BE2C (cell line): ENCODE measurements at regions not wholly inside any gene's neighbourhood (a gene's known extent, or its start where the extent isn't known, plus 50 kb on each side); places are given as distances from the start of the nearest gene placed in this dataset.

Experiments
- DNase-seq: peaks from one replicate; pipeline ENCODE4 v3.0.0-alpha.2; 2020
- H3K27me3 ChIP-seq: fragments of 250-450 bp; sonication (Bioruptor Pico); 2 replicates; pipeline ENCODE4 v1.5.1; 2020; ENCODE audit warnings: mild to moderate bottlenecking
- H3K36me3 ChIP-seq: fragments of 250-450 bp; sonication (Bioruptor Pico); 2 replicates; pipeline ENCODE4 v1.5.1; 2020; ENCODE audit warnings: mild to moderate bottlenecking
- H3K4me1 ChIP-seq: fragments of 250-450 bp; sonication (Bioruptor Pico); 2 replicates; pipeline ENCODE4 v1.5.1; 2020
- H3K4me3 ChIP-seq: 2 replicates; pipeline ENCODE4 v1.5.1; 2011; ENCODE audit warnings: low read depth, low read length
- H3K9me3 ChIP-seq: fragments of 250-450 bp; sonication (Bioruptor Pico); 2 replicates; pipeline ENCODE4 v1.5.1; 2020
- CTCF ChIP-seq: IDR thresholded peaks from 2 replicates; pipeline ENCODE4 v1.5.1; 2012; ENCODE audit warnings: mild to moderate bottlenecking, low read depth, low read length

DNA sequence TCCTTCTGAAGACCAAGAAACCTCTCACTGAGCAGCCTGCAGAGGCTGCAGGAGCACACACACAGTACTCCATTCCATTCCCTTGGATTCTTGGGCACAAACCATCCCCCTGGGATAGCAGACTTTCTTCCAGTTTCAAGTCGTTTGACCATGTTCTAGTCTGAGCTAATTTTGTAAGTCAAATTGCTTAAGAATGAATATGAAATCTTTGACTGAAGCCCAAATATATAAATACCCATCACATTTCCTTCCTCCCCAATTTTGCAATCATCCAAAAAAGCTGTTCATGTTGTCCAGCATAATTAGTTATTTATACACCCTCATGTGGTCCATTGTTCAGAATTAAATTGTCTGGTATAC is 231.2 kb upstream of the TPRG1 start:
- no peaks in the 10 kb centered on the region for H3K4me1 ChIP-seq
- no peaks in the 10 kb centered on the region for H3K27me3 ChIP-seq
- no peak for DNase-seq
- TF ChIP-seq CTCF = no peak
- H3K36me3 ChIP-seq = no peaks in the 10 kb centered on the region
- H3K9me3 ChIP-seq = no peaks in the 10 kb centered on the region
- H3K4me3 ChIP-seq = no peak overlapping the region

DNA sequence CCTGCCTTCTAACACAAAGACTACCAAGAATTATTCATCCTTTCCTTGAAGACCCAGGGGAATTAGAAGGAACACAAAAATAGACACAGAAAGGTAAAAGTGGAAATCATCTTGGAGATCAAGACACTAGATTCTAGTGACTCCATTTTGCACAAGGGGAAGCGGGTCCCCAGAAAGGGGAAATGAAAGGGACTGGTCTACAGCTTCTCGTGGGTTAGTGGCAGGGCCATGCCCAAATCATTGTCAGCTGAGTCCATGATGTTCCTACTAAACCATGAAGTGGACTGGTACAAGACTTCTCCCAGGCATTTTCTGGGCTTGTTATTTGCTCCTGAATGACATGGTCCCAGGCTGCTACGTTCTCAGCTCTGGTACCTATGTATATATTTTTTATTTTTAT is 230.7 kb upstream of the TPRG1 start:
- TF ChIP-seq CTCF = no peak
- DNase-seq = no peak
- no peaks in the 10 kb centered on the region for H3K4me1 ChIP-seq

DNA sequence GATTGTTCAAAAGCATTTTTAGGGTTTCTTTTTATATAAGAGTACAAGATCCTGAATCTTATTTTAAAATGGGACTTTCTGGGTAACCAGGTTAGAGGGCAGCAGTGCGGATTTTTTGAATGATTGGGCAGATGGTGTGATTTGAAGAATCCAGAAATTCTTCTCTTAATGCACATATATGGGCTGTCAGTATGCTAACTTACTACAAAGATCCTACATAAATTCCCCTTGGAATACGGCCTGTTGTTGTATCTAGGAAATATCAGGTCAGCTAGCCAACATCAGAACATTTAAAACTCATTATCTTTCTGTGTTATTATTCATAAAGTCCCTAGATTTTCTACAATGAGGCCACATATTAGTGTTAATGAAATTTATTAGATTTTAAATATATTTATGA is 229.6 kb upstream of the TPRG1 start:
- Histone ChIP-seq H3K4me1 (no peaks in the 10 kb centered on the region), H3K9me3 (no peaks in the 10 kb centered on the region)
- TF ChIP-seq CTCF = no peak

More for the DNA sequence above, 230.7 kb upstream of the TPRG1 start:
- Histone ChIP-seq H3K36me3 (no peaks in the 10 kb centered on the region), H3K9me3 (no peaks in the 10 kb centered on the region), H3K4me3 (no peak overlapping the region), H3K27me3 (no peaks in the 10 kb centered on the region)

GRCh38 chr3:188943591-188943990 is 228.2 kb upstream of the TPRG1 start:
- Histone ChIP-seq H3K36me3 (no peaks in the 10 kb centered on the region), H3K27me3 (no peaks in the 10 kb centered on the region), H3K4me3 (no peak overlapping the region), H3K4me1 (peaks cover 6% of the 10 kb centered on the region), H3K9me3 (no peaks in the 10 kb centered on the region)
- no peak for DNase-seq
- TF ChIP-seq CTCF = no peak

More for the DNA sequence above, 229.6 kb upstream of the TPRG1 start:
- H3K27me3 ChIP-seq = no peaks in the 10 kb centered on the region
- H3K36me3 ChIP-seq = no peaks in the 10 kb centered on the region
- DNase-seq = no peak
- no peak overlapping the region for H3K4me3 ChIP-seq

- no peak for DNase-seq
These were observed 227.7 kb upstream of the TPRG1 start for GRCh38 chr3:188944108-188944507.

More at GRCh38 chr3:188944108-188944507, 227.7 kb upstream of the TPRG1 start:
- Histone ChIP-seq H3K4me3 (no peak overlapping the region), H3K27me3 (no peaks in the 10 kb centered on the region), H3K9me3 (no peaks in the 10 kb centered on the region), H3K4me1 (peaks cover 6% of the 10 kb centered on the region), H3K36me3 (no peaks in the 10 kb centered on the region)
- TF ChIP-seq CTCF = no peak
